B cell (primary cell): ENCODE measurements at regions not wholly inside any gene's neighbourhood (a gene's known extent, or its start where the extent isn't known, plus 50 kb on each side); places are given as distances from the start of the nearest gene placed in this dataset.

Experiments
- CTCF ChIP-seq: fragments of 200-600 bp; IDR thresholded peaks from one replicate; pipeline ENCODE4 v1.8.0; 2022; ENCODE audit warnings: antibody characterized with exemption, mild to moderate bottlenecking
- EZH2 ChIP-seq: IDR thresholded peaks from 2 replicates; pipeline ENCODE4 v1.6.1; 2012; ENCODE audit warnings: borderline replicate concordance, low read depth, mild to moderate bottlenecking, moderate library complexity, low read length; ENCODE audit not compliant: insufficient read depth, poor library complexity, severe bottlenecking

DNA sequence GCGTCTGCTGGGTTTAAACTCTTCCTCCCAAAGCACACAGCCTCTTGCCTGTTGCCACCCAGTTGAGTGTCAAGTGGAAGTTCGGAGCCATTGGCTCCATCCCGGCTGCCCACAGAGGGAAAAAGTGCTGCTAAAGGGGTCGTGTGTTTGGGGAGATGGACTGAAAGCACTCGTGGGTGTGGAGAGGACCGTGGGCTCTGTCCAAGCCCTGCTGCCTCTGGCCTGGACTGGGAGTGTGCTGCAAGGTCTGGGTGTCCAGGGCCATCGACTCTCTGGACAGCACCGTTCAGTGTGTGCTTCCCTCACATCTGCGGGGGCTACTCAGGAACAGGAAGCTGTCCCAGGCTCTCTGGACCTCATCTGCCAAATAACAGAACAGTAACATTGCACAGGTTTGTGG is 269.3 kb downstream of the DLL1 start:
- TF ChIP-seq EZH2: no peak
- TF ChIP-seq CTCF: no peak
